ENCODE measurements at regions not wholly inside any gene's neighbourhood (a gene's known extent, or its start where the extent isn't known, plus 50 kb on each side); places are given as distances from the start of the nearest gene placed in this dataset.
"Not testable (repeated sequence)": the region's sequence is repeated elsewhere in the genome, so short reads cannot be mapped to it uniquely, and the experiment has no call there.

DNA sequence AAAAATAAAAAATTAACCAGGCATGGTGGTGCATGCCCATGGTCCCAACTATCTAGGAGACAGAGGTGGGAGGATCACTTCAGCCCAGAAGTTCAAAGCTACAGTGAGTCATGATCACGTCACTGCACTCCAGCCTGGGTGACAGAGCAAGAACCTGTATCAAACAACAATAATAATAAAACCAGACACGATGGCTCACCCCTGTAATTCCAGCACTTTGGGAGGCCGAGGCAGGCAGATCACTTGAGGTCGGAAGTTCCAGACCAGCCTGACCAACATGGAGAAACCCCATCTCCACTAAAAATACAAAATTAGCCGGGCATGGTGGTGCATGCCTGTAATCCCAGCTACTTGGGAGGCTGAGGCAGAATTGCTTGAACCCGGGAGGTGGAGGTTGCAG lies 159.4 kb downstream of the SKIDA1 start:
- DNase-seq (ENCODE audit: low read depth in 1 of 2, low spot score in 1 of 2), result not testable (repeated sequence)

- no peak for DNase-seq (ENCODE audit: low read depth in 1 of 2, low spot score in 1 of 2)
Observed at GRCh38 chr10:21364196-21365114, 161.0 kb downstream of the SKIDA1 start.

- no peak for DNase-seq (ENCODE audit: low read depth in 1 of 2, low spot score in 1 of 2)
Observed at GRCh38 chr10:21363731-21364104, 161.8 kb downstream of the SKIDA1 start.

DNA sequence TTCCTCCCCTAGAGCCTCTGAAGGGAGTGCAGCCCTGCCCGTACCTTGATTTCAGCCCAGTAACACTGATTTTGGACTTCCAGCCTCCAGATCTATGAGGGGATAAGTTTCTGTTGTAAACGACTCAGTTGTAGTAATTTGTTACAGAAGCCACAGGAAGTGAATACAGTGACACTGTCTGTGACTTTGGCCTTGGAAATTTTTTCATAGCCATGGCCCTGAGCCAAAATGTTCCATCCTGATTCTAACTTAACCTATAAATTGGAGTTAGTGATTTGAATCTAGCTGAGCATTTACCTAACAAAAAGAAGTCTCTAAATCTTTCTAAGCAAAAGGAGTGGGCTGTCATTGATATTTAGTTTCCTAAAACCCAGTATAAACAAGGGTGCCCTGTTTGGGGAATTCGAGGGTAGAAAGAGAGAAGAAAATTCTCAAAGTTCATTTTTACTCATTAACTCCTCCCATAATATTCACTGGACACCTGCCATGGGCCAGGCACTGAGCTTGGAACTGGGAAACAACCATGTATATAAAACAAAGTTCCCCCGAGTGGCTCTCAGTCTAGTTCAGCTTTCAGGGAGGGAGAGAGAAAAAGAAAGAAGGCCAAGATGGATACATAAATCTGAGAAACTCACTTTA lies 162.3 kb downstream of the SKIDA1 start:
- DNase-seq (ENCODE audit: low read depth in 1 of 2, low spot score in 1 of 2), result no peak

GRCh38 chr10:21359202-21359601 lies 166.3 kb downstream of the SKIDA1 start:
- DNase-seq (ENCODE audit: low read depth in 1 of 2, low spot score in 1 of 2), result no peak

DNA sequence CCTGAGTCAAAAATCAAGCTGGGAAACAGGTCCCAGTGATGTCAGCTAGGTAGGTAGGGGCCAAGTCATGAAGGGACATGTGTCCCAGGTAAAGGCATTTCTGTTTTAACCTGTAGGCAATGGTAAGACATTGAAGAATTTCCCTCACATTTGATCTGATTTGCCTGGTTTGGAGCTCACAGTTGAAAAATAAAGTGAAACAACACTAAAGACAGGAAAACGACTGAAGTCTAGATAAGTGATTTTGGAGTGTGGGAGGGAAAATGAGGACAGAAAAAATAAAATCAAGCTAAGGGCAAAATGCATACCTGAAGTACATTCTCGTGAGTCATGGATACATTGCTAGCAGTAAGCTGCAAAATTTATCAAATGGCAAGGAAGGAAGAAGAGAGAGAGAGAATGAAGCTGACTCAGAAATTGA lies 169.9 kb downstream of the SKIDA1 start:
- DNase-seq (ENCODE audit: low read depth in 1 of 2, low spot score in 1 of 2), result no peak

DNA sequence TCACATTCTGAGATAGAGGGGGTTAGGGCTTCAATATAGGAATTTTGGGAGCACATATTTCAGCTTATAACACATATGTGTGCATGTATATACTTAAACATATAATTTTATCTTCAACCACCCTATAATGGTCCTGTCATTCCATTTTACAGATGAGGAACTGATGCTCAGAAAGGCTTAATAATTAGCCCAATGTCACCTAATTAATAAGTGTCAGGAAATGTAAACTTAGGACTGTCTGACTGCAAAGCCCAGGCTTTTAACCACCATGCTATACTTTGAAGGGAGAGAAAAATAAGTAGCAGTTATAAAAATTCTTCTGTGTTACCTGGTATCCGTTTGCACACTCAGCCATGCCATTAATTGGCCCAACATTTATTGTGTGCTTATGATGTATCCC lies 172.6 kb downstream of the SKIDA1 start:
- DNase-seq (ENCODE audit: low read depth in 1 of 2, low spot score in 1 of 2), result no peak

GRCh38 chr10:21351594-21351993 lies 173.9 kb downstream of the SKIDA1 start:
- DNase-seq (ENCODE audit: low read depth in 1 of 2, low spot score in 1 of 2), result not testable (repeated sequence)

GRCh38 chr10:21349912-21350286 lies 175.6 kb downstream of the SKIDA1 start:
- no peak for DNase-seq (ENCODE audit: low read depth in 1 of 2, low spot score in 1 of 2)

- DNase-seq (ENCODE audit: low read depth in 1 of 2, low spot score in 1 of 2), result no peak
Observed at GRCh38 chr10:21347785-21348170, 177.7 kb downstream of the SKIDA1 start.

GRCh38 chr10:21347043-21347784 lies 178.3 kb downstream of the SKIDA1 start:
- DNase-seq (ENCODE audit: low read depth in 1 of 2, low spot score in 1 of 2), result no peak

- DNase-seq (ENCODE audit: low read depth in 1 of 2, low spot score in 1 of 2), result no peak
Observed at GRCh38 chr10:21343087-21343486, 182.4 kb downstream of the SKIDA1 start.

- not testable (repeated sequence) for DNase-seq (ENCODE audit: low read depth in 1 of 2, low spot score in 1 of 2)
Observed at GRCh38 chr10:21342499-21342898, 183.0 kb downstream of the SKIDA1 start.

GRCh38 chr10:21340331-21340730 lies 185.2 kb downstream of the SKIDA1 start:
- no peak for DNase-seq (ENCODE audit: low read depth in 1 of 2, low spot score in 1 of 2)

DNA sequence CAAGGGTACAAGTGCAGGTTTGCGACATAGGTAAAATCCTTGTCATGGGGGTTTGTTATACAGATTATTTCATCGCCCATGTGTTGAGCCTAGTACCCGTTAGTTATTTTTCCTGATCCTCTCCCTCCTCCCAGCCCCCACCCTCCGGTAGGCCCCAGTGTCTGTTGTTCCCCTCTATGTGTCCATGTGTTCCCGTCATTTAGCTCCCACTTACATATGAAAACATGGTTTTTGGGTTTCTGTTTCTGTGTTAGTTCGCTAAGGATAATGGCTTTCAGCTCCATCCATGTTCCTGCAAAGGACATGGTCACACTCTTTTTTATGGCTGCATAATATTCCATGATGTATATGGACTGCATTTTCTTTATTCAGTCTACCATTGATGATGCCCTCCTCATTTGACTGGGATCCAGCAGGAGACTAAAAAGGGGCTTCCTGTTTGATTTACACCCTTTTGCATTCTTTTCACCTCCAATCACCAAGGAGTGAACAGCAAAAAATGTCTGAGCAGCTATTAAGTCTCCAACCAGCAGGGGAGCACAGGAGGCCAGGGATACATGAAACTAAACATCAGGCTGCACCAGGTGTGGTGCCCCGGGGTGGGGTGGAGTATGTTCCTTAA lies 188.2 kb downstream of the SKIDA1 start:
- no peak for DNase-seq (ENCODE audit: low read depth in 1 of 2, low spot score in 1 of 2)

GRCh38 chr10:21336476-21337170 lies 188.9 kb downstream of the SKIDA1 start:
- no peak for DNase-seq (ENCODE audit: low read depth in 1 of 2, low spot score in 1 of 2)

- no peak for DNase-seq (ENCODE audit: low read depth in 1 of 2, low spot score in 1 of 2)
Observed at GRCh38 chr10:21334891-21335696, 190.4 kb downstream of the SKIDA1 start.

DNA sequence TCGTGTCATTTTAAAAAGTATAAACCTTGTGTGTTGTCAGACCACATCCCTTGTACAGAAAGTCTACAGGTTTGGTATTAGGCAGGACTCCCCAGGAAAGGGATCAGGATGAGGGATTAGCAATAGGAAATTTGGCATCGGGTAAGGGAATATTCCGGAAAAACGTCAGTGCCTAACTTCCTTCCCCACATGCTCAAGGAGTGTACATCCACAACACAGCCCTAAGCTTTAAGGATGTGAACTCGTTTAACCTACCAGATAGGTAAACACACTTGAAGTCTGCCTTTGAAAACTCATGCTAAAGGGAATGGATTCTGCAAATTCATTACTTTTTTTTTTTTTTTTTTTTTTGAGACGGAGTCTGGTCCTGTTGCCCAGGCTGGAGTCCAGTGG lies 194.9 kb downstream of the SKIDA1 start:
- DNase-seq (ENCODE audit: low read depth in 1 of 2, low spot score in 1 of 2), result no peak

GRCh38 chr10:21329995-21330627 lies 195.4 kb downstream of the SKIDA1 start:
- DNase-seq (ENCODE audit: low read depth in 1 of 2, low spot score in 1 of 2), result no peak
